Transverse colon (tissue), 4 donors: ENCODE measurements at regions not wholly inside any gene's neighbourhood (a gene's known extent, or its start where the extent isn't known, plus 50 kb on each side); places are given as distances from the start of the nearest gene placed in this dataset.
"Not testable (repeated sequence)": the region's sequence is repeated elsewhere in the genome, so short reads cannot be mapped to it uniquely, and the experiment has no call there.

Experiments
- CTCF ChIP-seq, 5 experiments: fragments of 200-600 bp in 3 of 5; fragments of 450-650 bp in 2 of 5; sonication (generic) in 3 of 5; IDR thresholded peaks; 1 replicate in 2 of 5; 2 replicates in 3 of 5; pipeline ENCODE4 v1.5.1; 2016 to 2017; ENCODE audit warnings: antibody characterized with exemption in 5 of 5, inconsistent platforms in 3 of 5, mild to moderate bottlenecking in 2 of 5, moderate library complexity in 1 of 5
- EP300 ChIP-seq: sonication (generic); formaldehyde crosslinking; IDR thresholded peaks from one replicate; pipeline ENCODE4 v1.6.1; 2017; ENCODE audit warnings: antibody characterized with exemption, low read depth
- POLR2A ChIP-seq: fragments of 450-650 bp; IDR thresholded peaks from one replicate; pipeline ENCODE4 v1.6.1; 2016; ENCODE audit warnings: antibody characterized with exemption, mild to moderate bottlenecking, moderate library complexity
- POLR2AphosphoS5 ChIP-seq, 3 donors: sonication (generic); formaldehyde crosslinking; IDR thresholded peaks; one replicate each; pipeline ENCODE4 v1.6.1; 2016; ENCODE audit warnings: antibody characterized with exemption in 3 of 3

DNA sequence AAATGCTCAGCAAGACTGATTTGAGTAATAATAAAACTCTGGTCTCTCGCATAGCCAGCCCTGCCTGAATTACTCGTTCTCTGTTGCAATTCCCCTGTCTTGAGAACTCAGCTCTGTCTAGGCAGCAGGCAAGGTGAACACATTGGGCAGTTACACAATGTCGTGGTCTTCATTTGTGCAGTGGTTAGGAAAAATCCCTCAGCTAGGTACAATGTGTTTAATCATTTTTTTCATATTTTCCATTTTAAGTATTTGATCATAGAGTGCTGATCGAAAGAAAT, 508.7 kb downstream of the RPIA start:
- TF ChIP-seq POLR2A; CTCF (IDR thresholded peaks at IDR 0.05); EP300; POLR2AphosphoS5 (IDR thresholded peaks at IDR 0.05): not testable (repeated sequence)
